ENCODE measurements at regions not wholly inside any gene's neighbourhood (a gene's known extent, or its start where the extent isn't known, plus 50 kb on each side); places are given as distances from the start of the nearest gene placed in this dataset.

DNA sequence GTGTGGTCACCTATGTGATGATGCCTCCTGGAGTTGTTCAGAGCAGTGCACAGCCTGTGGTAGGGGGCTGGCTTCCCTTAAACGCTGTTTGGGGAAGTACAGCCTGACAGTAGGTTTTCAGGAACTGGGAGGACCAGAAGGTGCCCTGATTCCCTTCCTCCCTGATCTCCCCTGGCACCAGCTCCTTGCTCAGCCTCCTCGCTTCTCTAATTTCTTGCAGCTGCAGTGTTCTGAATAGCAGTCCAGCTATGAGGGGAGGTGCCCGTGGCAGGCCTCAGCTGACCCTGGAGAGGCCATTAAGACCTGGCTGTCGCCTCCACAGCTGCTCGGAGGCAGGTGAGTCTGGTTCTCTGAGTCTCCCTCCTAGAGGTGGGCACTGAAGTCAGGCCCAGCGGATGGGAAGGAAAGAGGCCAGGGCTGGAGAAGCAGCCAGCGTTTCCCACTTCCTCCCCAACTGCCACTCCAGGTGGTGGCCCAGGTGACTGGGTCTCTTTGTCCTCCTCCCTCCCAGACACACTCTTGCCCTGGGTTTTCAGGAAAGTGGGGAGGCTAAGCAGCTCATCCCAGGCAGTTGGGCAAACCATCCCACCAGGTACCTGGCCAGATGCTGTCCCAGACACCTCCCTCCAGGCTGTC, 52.0 kb upstream of the RPL11 start:
- TF ChIP-seq POLR2A (IDR thresholded peaks at IDR 0.05; ENCODE audit: low read length) (no peak), GATA1 (IDR thresholded peaks at IDR 0.05; ENCODE audit: low read depth, low read length) (no peak)
- DNase-seq: no peak

DNA sequence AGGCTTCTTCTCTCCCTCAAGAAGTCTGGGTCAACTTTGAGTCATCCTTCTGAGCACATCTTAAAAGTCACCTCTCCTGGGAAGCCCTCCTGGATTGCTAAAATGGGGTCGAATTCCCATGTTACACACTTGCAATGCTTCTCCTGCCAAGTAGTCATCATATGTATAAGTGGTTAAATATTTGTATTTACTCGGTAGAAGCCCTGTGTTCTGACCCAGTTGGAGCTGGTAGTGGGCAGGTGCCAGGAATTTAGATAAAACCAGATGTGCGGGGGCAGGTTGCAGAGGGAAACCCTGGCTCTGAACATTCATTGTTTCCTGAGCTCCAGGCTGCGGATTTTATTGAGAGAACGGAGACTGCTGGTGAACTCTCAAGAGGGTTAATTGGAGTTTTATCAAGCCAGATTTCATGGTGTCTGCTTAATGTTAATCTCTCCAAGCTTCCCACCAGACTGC, 52.8 kb upstream of the RPL11 start:
- no peak for DNase-seq
- no peak for TF ChIP-seq GATA1 (IDR thresholded peaks at IDR 0.05; ENCODE audit: low read depth, low read length)
- no peak for TF ChIP-seq POLR2A (IDR thresholded peaks at IDR 0.05; ENCODE audit: low read length)

DNA sequence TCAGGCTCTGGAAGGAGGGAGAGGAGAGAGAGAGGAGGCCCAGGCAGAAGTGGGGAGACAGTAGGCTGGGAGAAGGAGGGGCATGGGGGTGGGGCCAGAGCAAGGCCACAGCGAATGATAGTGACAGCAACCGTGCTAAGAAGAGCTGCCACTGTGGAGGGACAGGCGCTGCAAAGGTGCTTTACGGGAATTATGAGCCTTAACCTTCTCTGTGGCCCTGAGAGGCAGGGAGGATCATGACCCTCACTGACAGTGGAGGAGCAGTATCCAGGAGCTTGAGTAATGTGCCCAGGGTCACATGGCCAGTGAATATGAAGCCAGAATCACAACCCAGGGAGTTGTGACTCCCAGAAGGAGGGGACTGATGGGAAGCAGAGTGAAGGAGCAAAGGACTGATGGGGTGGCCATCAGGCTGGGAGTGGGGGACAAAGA, 53.4 kb upstream of the RPL11 start:
- TF ChIP-seq POLR2A (IDR thresholded peaks at IDR 0.05; ENCODE audit: low read length) (no peak), GATA1 (IDR thresholded peaks at IDR 0.05; ENCODE audit: low read depth, low read length) (no peak)
- no peak for DNase-seq

DNA sequence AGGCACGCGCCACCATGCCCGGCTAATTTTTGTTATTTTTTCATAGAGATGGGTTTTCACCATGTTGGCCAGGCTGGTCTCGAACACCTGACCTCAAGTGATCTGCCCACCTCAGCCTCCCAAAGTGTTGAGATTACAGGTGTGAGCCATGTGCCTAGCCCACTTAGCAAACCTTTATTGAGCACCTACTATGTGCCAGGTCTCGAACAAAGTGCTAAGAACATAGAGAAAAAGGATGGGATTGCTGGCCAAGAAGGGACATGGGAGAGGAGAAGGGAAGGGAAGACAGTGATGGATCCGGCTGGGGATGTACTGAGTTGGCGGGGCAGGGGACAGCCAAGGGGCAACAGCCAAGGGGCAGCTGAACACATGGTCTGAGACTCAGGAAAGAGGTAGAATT, 55.6 kb upstream of the RPL11 start:
- TF ChIP-seq GATA1 (IDR thresholded peaks at IDR 0.05; ENCODE audit: low read depth, low read length): no peak
- TF ChIP-seq POLR2A (IDR thresholded peaks at IDR 0.05; ENCODE audit: low read length): no peak

DNA sequence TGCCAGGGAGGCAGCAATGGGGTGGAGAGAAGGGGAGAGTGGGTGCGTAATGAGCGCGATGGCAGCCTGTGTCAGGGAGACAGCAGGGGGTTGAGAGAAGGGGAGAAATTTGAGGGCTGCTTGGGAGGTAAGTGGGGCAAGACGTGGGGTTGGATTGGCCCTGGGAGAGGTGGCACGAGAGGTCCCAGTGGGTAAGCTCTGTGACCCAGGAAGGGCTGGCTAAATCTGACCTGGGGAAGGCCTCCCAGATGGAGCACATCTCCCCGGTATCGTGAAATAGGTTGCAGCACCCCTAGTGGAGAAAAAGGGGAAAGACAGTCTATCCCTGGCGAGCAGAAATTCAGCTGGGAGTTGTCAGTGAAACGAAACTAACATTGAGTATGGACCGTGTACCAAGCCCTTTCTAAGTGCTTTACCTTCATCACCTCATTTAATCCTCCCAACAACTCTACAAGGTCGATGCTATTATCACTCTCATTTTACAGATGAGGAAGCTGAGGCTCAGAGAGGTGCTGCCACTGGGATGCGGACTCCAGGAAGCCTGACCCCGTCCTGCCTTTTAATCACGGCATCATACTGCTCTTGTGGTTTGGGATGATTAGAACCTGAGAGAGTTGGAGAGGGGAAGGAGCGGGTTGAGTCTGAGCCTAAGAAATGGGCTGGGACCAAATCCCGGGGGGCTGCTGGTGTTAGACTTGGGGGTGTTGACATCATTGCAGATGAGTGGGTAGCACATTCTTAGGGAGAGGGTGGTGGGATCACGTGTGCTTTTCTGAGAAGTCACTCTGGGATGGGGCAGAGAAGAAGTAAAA, 56.6 kb upstream of the RPL11 start:
- peak in 1 of 2 experiments; percentile 76 for DNase-seq

More for the DNA sequence above, 55.6 kb upstream of the RPL11 start:
- no peak for DNase-seq

DNA sequence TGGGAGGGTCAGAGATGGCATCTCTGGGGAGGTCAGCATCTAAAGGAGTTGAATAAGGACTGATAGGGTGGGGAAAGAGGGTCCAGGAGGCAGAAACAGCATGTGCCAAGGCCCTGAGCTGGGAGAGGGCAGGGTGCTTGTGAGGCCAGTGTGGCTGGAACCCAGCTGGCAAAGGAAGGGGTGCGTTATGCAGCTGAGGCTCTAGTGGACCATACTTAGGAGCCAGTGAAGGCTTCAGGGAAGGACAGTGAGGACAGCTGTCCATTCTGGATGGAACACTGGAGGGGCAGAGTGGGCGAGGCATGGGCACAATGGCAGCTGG, 57.1 kb upstream of the RPL11 start:
- TF ChIP-seq GATA1 (IDR thresholded peaks at IDR 0.05; ENCODE audit: low read depth, low read length) (no peak), POLR2A (IDR thresholded peaks at IDR 0.05; ENCODE audit: low read length) (no peak)
- no peak for DNase-seq

More for the DNA sequence above, 56.6 kb upstream of the RPL11 start:
- TF ChIP-seq GATA1 (IDR thresholded peaks at IDR 0.05; ENCODE audit: low read depth, low read length) (no peak), POLR2A (IDR thresholded peaks at IDR 0.05; ENCODE audit: low read length) (no peak)

DNA sequence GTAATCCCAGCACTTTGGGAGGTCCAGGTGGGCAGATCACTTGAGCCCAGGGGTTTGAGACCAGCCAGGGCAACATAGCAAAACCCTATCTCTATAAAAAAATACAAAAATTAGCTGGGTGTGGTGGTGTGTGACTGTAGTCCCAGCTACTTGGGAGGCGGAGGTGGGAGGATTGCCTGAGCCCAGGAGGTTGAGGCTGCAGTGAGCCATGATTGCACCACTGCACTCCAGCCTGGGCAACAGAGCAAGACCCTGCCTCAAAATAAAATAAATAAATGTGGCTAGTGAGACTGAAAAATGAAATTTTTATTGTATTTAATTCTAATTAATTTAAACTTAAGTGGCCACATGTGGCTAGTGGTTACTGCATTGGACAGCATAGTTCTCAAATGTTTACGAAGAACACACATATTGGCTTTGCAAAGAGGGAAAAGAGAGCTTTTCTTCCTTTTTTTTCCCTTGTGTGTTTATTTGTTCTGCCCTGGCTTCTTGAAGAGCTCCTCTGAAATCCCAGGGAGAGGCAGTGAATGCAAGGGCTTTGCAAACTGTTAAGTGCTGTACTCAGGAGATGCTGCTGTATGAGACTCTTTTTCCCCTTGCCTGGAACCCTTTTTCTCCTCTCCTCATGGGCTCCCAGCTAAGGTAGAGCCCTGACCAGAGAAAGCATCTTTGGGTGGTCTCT, 59.0 kb upstream of the RPL11 start:
- TF ChIP-seq POLR2A (IDR thresholded peaks at IDR 0.05; ENCODE audit: low read length) (no peak), GATA1 (IDR thresholded peaks at IDR 0.05; ENCODE audit: low read depth, low read length) (no peak)
- DNase-seq: no peak

DNA sequence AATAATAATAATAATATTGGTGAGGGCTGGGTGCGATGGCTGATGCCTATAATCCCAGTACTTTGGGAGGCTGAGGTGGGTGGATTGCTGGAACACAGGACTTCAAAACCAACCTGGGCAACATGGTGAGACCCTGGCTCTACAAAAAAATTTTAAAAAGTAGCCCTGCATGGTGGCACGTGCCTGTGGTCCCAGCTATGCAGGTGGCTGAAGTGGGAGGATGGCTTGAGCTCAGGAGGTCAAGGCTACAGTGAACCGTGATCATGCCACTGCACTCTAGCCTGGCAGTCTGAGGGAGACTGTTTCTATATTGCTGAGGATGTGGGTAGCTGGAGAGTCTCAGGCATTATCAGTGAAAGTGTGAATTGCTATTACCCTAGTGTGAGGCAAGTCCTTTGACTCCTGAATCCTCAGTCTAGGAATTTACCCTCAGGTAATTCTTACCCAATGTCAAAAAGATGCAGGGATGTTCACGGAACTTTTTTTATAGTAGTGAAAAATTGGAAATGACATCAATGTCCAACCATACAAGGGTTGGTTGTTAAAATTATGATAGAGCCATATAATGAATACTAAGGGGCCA, 61.8 kb upstream of the RPL11 start:
- TF ChIP-seq GATA1 (IDR thresholded peaks at IDR 0.05; ENCODE audit: low read depth, low read length): no peak
- TF ChIP-seq POLR2A (IDR thresholded peaks at IDR 0.05; ENCODE audit: low read length): no peak

DNA sequence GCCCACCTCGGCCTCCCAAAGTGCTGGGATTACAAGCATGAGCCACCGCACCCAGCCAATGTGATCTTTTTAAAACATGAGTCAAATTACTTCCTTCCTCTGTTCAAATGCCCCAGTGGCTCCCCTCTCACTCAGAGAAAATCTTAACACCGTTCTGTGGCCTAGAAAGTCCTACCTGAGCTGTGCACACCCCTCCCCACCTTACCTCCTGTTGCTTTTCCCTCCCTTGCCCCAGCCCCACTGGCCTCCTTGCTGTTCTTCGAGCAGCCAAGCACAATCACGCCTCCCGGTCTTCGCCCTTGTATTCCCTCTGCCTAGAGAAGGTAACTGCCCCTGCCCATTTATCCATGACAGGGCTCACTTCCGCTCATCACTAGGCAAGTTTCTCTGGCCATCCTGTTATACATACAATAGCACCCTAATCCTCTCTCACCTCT, 62.6 kb upstream of the RPL11 start:
- no peak for DNase-seq
- TF ChIP-seq GATA1 (IDR thresholded peaks at IDR 0.05; ENCODE audit: low read depth, low read length): no peak
- TF ChIP-seq POLR2A (IDR thresholded peaks at IDR 0.05; ENCODE audit: low read length): no peak

More for the DNA sequence above, 61.8 kb upstream of the RPL11 start:
- no peak for DNase-seq

DNA sequence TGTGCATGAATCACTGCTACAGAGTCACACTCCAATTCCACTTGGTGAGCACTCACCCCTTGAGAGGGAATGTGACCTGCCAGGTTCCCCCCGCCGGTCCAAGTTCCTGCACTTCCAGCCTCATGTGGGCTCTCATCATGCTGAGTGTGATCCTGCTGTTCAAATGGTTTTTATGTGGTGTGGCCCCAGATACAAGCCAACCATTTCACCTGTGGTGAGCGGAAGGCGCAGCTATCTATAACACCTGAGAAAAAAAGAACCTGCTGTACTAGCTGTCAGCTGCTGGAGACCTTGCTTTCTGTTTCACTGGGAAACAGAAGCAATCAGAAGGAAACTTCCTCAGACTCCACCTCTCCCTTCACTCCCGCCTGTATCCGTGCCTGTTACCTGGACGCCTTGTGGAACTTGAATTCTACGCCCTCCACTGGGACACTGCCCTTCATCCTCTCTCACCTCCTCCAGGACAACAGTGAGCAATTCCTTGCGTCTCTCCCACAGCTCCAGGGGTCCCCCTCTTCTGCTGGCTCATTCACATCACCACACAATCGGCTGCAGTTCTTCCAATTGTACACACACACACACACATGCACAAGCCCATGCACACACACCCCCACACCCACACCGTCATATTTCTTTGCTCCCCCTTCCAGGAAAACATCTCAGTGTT, 64.4 kb upstream of the RPL11 start:
- TF ChIP-seq GATA1 (IDR thresholded peaks at IDR 0.05; ENCODE audit: low read depth, low read length) (no peak), POLR2A (IDR thresholded peaks at IDR 0.05; ENCODE audit: low read length) (no peak)
- DNase-seq: no peak

DNA sequence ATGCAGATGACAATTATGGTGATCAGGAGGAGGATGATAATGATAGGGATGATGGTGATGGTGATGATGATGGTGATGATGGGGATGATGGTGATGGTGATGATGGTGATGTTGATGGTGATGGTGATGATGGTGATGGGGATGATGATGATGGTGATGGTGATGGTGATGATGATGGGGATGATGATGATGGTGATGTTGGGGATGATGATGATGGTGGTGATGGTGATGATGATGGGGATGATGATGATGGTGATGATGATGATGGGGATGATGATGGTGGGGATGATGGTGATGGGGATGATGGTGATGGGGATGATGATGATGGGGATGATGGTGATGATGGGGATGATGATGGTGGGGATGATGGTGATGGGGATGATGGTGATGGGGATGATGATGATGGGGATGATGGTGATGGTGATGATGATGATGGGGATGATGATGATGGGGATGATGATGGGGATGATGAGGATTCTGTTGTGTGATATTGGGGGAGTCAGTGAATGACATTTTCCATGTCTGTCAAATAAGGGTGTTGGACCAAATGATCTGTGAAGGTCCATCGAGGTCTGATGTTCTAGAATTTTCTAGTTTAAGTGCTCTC, 65.6 kb upstream of the RPL11 start:
- DNase-seq: no peak
- TF ChIP-seq GATA1 (IDR thresholded peaks at IDR 0.05; ENCODE audit: low read depth, low read length): no peak
- no peak for TF ChIP-seq POLR2A (IDR thresholded peaks at IDR 0.05; ENCODE audit: low read length)

DNA sequence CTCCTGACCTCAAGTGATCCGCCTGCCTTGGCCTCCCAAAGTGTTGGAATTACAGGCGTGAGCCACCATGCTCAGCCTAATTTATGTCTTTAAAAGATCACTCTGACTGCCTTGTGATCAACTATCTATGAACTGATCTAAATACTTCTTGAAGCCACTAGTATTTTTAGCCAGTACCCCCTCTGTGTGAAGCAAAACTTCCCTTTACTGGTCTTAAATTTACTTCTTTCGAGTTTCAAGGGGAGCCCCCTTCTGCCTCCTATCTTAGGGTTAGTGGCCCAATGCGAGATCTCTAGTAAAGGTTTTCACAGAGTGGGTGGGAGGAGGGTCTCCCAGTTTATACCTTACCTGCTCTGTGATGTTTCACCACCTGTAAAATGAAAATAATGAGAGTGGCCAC, 66.1 kb upstream of the RPL11 start:
- no peak for DNase-seq
- TF ChIP-seq POLR2A (IDR thresholded peaks at IDR 0.05; ENCODE audit: low read length) (no peak), GATA1 (IDR thresholded peaks at IDR 0.05; ENCODE audit: low read depth, low read length) (no peak)

DNA sequence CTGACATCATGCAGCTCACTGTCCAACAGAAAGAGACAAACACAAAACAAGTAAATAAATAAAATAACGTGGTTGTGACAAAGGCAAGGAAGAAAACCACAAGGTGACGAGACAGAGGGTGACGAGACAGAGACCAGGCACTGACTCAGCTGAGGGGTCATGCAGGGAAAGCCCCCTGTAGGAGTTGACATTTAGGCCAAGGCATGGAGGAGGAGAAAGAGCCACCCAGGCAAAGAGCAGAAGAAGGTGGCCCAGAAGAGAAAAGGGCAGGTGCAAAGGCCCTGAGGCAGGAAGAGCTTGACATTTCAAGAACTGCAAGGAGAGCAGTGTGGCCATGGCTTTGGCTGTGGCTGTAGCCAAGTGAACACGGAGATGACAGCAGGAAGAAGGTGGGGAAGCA, 65.1 kb upstream of the ID3 start:
- no peak for DNase-seq
- TF ChIP-seq GATA1 (IDR thresholded peaks at IDR 0.05; ENCODE audit: low read depth, low read length) (no peak), POLR2A (IDR thresholded peaks at IDR 0.05; ENCODE audit: low read length) (no peak)

Measured in erythroblast (primary cell).